ENCODE measurements at regions not wholly inside any gene's neighbourhood (a gene's known extent, or its start where the extent isn't known, plus 50 kb on each side); places are given as distances from the start of the nearest gene placed in this dataset.

- TF ChIP-seq EP300 (IDR thresholded peaks at IDR 0.05; ENCODE audit: low read depth) (no peak), POLR2A (IDR thresholded peaks at IDR 0.05) (no peak)
These were observed 72.0 kb downstream of the CETN3 start for GRCh38 chr5:90337449-90338052.
